HG03432 (cell line): ENCODE measurements at regions not wholly inside any gene's neighbourhood (a gene's known extent, or its start where the extent isn't known, plus 50 kb on each side); places are given as distances from the start of the nearest gene placed in this dataset.
"Not testable (repeated sequence)": the region's sequence is repeated elsewhere in the genome, so short reads cannot be mapped to it uniquely, and the experiment has no call there.

Experiments used
- ATAC-seq: cut with Tn5 transposase; IDR thresholded peaks from one replicate; pipeline ENCODE4 v1.9.1; 2021; ENCODE audit warnings: mild to moderate bottlenecking, moderate library complexity; ENCODE audit not compliant: unreplicated experiment

DNA sequence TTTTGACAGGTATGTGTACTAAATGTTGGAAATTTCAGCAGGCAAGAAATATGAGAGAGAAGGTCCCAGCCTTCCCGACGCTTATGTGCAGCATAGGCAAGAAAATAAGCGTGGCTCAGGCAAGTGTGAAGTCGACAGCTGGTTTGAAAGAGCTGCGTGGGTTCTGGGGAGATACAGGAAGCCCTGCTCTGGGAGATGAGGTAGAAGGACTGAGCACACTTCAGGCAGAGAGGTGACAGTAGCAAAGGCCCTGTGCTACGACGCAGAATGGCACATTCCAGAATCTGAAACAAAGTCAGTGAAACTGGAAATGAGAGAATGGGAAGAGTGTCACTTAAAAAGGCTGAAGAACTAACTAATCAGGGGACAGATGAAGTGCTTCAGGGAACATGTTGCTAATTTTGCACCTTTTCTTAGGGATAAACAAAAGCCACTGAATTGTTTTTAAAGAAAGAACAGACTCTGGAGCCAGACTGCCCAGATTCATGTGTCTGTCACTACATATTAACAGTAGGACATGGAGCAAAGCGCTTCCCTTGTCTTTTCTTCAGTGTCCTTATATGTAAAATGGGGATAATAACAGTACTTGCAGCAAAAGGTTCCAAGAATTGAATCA lies 160.1 kb downstream of the SPRY2 start:
- ATAC-seq = no peak

DNA sequence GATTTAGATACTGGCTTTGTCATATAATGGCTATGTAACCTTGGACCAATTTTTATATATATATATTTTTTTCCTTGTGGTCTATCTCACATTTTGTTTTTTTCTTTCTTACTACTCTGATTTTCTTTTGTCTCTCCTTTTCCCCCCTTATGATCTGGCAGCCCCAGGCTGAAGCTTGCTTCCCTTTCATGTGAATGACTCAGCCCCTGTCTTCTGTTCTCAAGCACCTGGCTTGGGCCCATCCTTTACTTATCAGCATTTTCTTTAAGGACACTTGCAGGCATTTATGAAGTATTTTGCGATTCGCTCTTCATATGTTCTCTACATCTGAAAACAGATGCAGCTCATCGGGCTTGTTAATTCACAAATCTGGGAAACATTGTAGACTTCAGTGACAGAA lies 163.6 kb downstream of the SPRY2 start:
- no peak for ATAC-seq

DNA sequence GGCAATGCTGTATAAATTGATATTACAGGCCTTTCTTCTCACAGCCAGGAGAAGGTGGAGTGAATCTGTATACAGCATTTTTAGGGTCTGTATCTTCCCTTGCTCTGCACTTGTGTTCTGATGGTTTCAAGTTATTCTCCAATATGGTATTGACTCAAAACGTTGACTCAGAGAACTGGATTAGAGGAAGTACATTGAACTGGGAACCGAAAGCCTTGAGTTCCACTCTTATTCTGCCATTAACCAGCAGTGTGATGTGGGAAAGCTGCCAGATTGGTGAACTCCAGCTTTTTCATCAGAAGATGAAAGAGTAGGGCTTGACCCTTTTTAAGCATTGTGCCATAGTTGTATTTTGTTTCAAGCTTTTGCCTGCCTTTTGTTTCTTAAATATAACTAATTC lies 167.7 kb downstream of the SPRY2 start:
- peak; percentile 72 for ATAC-seq

DNA sequence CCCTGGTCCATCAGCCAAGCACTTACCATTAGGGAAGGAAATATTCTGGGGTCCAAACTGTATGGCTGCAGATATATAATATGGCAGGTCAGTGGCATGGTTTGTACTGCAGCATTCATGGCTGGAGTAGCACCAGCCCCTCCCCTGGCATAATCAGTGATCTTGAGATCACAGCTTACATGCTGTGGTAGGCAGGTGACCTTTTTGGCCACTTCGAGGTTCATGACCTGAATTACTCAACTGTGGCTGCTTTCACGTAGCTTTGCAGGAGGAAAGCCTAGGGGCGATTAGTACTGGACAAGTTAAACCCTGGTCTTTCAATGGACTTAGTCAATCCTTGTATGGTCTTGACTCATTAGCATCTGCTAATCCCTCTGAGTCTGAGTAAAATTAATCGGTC lies 169.8 kb downstream of the SPRY2 start:
- ATAC-seq = no peak

DNA sequence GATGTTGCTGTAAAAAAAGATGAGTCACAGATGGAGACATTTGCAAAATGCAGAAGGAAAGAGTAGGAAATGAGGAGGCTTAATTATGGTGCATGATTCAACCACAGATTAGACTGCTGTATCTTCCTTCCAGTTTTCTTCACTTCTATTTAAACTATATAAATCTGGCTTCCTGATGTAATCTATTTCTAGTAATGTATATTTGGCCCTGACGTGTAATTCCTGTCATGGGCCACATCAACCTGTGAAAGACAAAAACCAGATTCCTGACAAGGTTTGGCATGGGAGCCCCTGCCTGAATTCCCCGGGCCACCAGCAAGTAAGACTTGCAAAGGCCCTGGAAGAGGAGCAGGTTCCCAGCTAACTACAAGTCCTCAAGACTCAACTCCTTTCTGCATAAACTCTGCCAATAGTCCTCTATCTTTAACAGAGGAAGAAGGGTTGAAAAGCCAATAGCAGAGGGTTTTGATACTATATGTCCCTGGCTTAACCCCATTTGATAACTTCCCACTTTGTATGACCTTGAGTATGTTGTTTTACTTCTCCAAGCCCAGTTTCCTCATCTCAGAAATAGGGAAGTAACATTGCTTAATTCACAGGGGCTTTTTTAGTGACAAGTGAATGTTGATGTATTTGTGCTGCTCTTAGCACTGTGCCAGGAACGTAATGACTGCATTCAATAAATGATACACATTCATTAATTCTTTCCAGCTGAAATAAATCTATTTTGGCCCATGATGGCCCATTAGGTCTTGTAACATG lies 172.7 kb downstream of the SPRY2 start:
- no peak for ATAC-seq

DNA sequence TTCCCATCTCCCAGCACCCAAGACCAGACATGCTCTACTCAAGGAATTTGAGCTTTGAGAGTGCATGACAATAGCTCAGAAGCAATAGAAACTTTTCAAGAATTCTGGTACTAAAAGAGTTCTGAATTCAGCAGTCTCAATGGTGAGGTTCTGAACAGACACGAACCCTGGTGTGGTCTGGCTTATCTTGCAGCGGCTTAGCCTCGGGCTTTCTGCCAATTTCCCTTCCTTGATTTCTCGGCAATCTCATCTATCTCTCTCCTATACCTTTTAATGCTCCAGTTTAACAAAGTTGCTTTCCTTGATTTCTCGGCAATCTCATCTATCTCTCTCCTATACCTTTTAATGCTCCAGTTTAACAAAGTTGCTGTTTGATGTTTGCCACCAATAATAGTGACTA lies 174.6 kb downstream of the SPRY2 start:
- ATAC-seq = no peak

DNA sequence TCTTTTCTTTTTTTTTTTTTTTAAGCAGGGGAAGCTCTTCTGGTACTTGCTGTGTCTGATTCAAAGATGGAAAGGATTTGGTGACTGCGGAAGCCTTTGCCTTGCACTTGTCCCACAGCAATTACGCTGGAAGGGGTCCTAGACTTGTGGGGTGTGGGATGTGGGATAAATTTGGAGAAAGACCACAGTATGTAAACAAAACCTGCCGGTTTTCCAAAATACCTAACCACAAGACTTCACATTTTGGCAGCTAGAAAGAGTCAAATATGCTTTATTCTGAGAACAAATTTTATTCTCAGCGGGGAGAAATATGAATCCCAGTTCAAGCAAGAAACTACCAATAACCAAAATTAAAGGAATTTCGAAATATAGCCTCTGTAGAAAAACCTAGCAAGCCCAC lies 176.5 kb downstream of the SPRY2 start:
- no peak for ATAC-seq

DNA sequence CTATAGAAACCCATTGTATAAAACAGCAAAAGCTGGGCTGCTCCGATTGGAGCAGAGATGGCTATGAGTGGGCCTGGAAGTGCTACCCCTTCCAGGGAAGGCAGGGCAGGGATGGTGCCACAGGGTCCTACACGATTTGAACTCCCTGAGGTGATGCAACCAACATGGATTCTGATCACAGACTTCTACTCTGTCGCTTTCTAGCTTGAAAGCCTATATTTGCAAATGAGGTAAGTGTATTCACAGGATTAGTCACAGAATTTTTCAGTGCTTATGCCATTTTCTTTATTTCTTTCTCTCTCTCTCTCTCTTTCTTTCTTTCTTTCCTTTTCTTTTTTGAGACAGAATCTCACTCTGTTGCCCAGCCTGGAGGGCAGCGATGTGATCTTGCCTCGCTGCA lies 179.0 kb downstream of the SPRY2 start:
- no peak for ATAC-seq

DNA sequence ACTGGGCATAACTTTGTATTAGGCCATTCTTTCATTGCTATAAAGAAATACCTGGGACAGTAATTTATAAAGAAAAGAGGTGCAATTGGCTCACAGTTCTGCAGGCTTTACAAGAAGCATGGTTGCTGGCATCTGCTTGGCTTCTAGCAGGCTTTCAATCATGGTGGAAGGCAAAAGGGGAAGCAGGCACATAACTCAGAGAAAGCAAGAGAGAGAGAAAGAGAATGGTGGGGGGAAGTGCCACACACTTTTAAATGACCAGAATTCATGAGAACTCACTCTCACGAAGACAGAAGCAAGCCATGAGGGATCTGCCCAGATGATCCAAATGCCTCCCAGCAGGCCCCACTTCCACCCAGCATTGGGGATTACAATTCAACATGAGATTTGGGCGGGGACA lies 179.7 kb downstream of the SPRY2 start:
- no peak for ATAC-seq

DNA sequence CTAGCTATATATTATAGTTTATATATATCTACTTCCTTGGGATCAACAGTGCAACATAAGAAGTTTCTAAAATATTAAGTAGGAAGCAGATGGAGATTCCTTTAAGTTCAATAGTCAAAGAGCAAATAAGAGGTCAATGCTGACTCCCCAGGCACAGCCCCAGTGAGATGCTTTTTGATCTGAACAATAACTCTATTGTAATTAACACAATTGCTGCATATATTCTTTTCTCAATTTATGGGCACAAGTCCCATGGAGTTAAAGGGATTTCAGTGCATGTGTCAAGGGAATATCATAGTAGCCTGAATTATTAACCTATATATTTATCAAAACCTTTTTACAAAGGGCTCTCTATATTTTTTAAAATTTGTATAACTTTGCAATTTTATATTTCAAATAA lies 180.8 kb downstream of the SPRY2 start:
- no peak for ATAC-seq

DNA sequence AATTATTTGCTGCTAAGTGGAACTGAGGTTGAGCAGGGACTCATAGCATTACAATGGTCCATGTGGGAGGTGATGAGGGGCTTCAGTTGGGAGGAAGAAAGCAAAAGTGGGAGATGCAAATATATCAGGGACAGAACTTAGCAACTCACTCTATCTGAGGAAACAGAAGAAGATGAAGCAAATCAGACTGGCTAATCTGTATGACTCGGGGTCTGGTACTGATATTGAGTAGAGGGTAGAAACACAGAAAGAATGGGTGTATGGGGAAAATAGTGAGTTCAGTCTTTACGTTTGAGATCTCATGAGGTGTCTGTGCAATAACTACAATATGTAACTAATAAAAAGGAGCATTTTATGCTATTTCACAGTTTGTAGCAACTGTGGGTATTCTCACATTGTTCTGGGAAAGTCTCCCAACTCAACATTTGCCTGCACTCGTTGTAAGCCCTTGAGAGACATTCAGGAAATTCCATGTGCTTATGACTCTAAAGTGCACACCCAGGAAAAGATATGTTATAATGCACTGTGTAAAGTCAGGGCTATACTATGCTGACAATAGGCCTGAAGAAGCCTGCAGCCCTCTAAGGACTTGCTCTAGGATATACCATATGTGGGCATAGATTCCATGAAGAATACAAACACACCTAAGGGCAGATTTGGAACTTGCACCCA lies 183.5 kb downstream of the SPRY2 start:
- no peak for ATAC-seq

DNA sequence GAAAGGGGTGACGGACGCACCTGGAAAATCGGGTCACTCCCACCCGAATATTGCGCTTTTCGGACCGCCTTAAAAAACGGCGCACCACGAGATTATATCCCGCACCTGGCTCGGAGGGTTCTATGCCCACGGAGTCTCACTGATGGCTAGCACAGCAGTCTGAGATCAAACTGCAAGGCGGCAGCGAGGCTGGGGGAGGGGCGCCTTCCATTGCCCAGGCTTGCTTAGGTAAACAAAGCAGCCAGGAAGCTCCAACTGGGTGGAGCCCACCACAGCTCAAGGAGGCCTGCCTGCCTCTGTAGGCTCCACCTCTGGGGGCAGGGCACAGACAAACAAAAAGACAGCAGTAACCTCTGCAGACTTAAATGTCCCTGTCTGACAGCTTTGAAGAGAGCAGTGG lies 188.8 kb downstream of the SPRY2 start:
- ATAC-seq = not testable (repeated sequence)

DNA sequence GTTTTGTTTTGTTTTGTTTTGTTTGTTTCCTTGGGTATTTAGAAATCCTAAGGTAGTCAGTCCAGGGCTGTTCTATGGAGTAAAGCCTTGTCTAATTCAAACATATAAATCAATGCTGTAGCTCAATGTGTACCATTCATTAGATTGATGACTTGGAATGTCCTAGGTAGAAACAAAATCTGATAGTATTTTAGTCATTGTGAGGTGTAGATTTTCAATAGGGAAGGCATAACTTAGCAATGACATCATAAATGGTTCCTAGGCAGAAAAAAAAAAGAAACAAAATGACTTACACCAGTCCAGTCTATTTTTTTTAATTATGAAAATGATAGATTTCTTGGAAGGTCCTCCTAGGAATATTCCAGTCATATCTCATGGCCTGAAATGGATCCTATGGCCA lies 189.9 kb downstream of the SPRY2 start:
- no peak for ATAC-seq

DNA sequence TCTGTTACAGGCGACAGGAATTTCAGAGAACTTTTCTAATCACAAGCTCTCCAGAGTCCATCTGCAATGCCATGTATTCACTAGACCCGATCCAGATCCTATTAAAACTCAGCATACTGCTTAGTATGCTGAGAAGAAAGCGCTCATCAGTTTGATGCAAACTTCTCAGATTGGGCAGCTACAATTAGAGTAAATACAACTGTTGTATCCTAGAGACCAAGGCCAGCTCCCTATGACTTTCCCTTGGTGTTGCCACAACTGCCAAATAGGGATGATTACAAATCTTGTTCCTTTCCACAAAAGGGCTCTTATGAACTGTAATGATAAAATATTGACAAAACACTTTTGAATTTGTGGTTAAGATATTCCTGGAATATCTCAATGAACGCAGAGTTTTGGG lies 191.2 kb downstream of the SPRY2 start:
- ATAC-seq = no peak

DNA sequence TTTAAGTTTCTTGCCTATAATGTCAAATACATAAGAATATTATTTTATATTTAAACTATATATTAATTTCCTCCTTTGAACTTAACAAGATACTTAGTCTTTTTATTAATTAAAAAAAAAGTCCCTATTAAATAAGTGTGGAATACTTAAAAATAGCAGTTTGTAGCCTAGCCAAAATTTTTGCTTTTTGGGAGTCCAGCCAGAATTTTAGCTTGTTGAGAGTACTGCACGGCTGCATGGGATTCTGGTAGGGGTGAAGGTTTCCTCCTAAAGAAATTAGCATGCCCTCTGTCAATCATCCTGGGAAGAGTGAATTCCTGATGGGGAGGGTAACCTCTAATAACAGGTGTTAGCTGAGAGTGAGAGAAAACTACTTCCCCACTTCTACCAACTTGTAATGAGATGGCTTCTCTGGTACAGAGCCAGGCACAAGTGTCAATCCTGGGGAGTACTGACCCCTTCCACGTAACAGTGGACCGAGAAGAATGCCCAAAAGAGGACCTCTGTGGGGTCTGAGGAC lies 195.7 kb downstream of the SPRY2 start:
- no peak for ATAC-seq

DNA sequence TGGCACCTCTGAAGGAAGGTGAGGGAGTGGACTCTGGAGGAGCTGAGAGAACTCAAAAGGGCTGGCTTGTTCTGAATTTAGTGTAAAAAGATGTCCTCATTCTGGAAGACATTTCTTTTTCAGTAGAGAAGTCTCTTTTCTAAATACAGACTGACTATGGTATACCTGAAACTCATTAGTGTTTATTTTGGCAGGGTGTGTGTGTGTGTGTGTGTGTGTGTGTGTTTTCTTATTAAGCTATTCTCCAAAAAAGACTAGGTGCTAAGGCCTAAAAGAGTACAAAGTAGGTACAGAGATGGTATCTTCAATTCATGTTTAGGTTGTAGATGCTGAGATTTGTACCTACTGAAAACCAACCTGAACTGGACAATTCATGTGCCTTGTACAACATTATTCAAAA lies 196.4 kb downstream of the SPRY2 start:
- no peak for ATAC-seq

DNA sequence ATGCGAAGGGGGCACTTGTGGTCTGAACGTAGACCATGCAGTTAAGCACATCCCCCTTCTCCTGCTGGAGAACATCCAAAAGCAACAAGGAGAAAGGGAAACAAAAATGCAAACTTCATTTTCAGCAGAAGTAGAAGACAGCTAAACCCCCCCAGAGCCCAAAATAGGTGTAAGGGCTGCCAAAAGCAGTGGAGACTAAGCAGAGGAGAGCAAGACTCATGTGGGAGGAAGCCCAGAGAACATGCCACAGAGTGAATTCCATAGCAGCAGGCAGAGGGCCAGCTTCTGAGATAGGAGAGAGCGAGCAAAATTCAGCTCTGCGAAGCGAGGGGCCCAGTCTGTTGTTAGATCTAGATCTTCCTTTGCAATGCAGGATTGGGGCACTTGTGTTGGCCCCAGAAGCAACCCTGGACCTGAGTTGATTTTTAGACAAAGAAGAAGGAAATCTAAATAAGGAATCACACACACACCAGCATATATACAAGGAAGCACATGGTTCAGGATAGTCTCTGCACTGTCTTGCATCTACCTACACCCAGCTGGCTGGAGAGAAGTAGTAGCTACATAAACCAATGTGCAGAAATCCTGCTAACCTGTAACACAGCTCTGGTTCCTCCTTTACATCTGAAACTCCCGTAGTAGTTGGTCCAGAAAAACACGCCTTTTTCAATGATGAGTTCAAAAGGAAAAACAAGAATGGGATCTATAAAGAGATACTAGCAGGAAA lies 199.6 kb downstream of the SPRY2 start:
- no peak for ATAC-seq

DNA sequence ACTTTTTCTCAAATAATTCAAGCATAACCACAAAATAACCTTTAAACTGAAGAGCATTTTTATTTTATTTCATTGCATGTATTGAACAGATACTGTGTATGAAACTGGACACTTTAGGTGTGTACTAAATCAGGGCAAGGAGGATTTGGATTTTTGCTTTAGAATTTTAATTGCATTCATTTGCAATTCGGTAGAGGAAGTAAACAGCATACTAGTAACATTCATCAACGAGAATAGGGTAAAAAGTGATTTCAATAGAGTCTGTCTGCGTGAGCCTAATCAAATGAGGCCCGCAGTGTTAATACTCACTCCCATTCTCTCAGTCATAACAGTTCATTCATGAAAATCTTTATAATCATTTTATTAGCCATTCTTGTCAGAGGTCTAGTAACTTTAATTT lies 200.2 kb downstream of the SPRY2 start:
- no peak for ATAC-seq

DNA sequence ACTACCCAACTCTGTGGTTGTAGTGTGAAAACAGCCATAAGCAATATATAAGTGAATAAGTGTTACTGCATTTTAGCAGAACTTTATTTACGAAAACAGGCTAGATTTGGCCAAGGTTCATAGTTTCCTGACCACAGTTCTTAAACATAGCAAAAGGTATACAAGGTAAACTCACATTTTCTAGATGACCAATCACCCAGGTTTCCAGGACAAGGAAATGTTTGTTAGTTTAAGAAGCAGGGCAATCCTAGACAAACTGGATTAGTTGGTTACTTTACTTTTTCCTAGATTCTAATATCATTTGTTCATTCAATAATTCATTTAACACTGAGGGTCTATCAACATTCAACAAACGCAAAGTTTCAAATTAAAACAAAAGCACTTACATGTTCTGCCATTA lies 201.7 kb downstream of the SPRY2 start:
- no peak for ATAC-seq

DNA sequence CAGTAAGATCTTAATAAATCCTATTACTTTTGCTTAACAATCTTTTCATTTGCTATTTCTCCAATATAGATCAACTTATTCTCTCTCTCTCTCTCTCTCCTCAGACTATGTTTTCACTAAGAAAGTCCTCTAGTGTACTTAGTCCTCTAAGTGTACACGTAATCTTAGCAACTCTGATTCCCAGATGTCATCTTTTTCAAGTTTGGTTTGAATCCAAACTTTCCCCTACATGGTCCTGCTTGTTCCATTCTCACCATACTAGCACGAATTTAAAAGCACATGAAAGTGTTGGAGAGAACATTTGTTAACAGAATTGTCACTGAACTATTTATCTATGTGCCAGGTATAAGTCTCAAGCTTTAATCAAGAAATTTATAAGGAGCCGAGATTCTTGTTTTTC lies 202.9 kb downstream of the SPRY2 start:
- no peak for ATAC-seq

DNA sequence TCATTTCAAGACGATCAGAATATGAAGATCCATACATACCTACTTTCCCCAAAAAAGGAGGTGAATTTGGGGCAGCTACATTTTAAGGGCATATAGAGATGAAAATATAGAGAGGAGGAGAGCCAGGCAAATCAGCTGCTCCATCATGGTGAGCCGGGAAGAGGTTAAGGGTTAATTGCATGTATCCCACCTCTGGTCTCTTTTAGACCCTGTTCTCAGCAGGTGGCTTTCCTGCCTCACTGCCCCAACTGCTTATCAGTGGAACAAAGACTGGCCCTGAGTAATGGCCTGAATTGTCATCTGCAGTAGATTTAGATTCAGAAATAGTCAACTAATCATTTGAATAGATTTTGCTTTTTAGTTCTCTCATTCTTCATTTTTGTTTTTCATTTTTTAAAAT lies 206.6 kb downstream of the SPRY2 start:
- ATAC-seq = no peak
